Left ventricle myocardium inferior (tissue), 1 donor: ENCODE measurements at regions not wholly inside any gene's neighbourhood (a gene's known extent, or its start where the extent isn't known, plus 50 kb on each side); places are given as distances from the start of the nearest gene placed in this dataset.

Source experiments
- DNase-seq: peaks from one replicate; pipeline ENCODE4 v3.0.0-alpha.2; 2020
- H3K27ac ChIP-seq: fragments of 200-600 bp; replicated peaks from 2 replicates; pipeline ENCODE4 v1.8.0; 2021
- H3K27me3 ChIP-seq: fragments of 200-600 bp; 2 replicates; pipeline ENCODE4 v1.8.0; 2021; ENCODE audit warnings: low read depth
- H3K36me3 ChIP-seq: fragments of 200-600 bp; 2 replicates; pipeline ENCODE4 v1.8.0; 2021
- H3K4me1 ChIP-seq: fragments of 200-600 bp; 2 replicates; pipeline ENCODE4 v1.8.0; 2021
- H3K4me3 ChIP-seq: fragments of 200-600 bp; 2 replicates; pipeline ENCODE4 v1.8.0; 2021; ENCODE audit warnings: mild to moderate bottlenecking, moderate library complexity
- H3K9me3 ChIP-seq: fragments of 200-600 bp; replicated peaks from 2 replicates; pipeline ENCODE4 v1.8.0; 2021
- intact Hi-C: fragments of 100-400 bp; cut with micrococcal nuclease; formaldehyde crosslinking; loops from one replicate; pipeline ENCODE4 v1.11.0; 2022
- TF ChIP-seq, protein P1 (sequence below): fragments of 200-600 bp; IDR thresholded peaks from 2 replicates; pipeline ENCODE4 v1.8.0; 2021; ENCODE audit warnings: antibody characterized with exemption, mild to moderate bottlenecking, borderline replicate concordance
- donor health status: DM: no; HTN: yes; CAD: no; lungs with severe emphysema.

DNA sequence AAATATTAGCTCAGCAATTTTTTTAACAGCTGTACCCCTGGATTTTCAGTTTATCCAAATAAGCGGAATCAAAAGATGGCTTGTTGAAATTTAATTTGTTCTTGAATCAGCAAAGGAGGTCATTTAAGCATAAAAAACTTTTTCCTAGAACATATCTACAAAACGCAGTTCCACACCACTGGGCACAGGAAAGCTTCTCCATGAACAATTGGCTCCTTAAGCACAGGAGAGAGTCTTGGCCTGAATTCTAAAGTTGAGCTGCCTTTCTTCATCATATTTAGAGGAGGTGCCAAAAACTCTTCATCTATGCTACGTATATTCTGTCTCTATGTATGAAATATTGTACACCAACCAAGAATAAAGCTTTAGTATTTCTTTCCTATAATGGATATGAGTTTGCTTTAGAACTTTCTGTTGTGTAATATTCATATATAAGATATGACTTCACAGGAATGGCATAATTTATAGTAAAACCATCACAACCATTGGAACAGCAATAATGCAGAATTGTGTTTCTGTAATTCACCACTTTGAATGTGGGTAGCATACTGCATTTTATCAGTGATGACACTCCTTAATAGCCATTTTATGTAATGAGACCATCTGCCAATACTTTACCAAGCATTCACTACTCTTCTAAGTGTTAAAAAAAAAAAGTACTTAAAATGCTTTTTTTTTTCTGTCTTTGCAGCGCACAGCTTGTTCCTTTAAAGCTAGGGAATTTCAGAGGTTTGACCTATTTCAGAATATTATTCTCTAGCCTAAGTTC lies 263.7 kb downstream of the SLITRK6 start:
- H3K4me1 ChIP-seq: no peaks in the 10 kb centered on the region
- no peaks in the 10 kb centered on the region for H3K27me3 ChIP-seq
- TF ChIP-seq, protein P1, sequence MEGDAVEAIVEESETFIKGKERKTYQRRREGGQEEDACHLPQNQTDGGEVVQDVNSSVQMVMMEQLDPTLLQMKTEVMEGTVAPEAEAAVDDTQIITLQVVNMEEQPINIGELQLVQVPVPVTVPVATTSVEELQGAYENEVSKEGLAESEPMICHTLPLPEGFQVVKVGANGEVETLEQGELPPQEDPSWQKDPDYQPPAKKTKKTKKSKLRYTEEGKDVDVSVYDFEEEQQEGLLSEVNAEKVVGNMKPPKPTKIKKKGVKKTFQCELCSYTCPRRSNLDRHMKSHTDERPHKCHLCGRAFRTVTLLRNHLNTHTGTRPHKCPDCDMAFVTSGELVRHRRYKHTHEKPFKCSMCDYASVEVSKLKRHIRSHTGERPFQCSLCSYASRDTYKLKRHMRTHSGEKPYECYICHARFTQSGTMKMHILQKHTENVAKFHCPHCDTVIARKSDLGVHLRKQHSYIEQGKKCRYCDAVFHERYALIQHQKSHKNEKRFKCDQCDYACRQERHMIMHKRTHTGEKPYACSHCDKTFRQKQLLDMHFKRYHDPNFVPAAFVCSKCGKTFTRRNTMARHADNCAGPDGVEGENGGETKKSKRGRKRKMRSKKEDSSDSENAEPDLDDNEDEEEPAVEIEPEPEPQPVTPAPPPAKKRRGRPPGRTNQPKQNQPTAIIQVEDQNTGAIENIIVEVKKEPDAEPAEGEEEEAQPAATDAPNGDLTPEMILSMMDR: no peak
- H3K27ac ChIP-seq: no peak overlapping the region
- intact Hi-C loops: no loop called here
- H3K36me3 ChIP-seq: no peaks in the 10 kb centered on the region
- DNase-seq: no peak
- no peaks in the 10 kb centered on the region for H3K9me3 ChIP-seq
- H3K4me3 ChIP-seq: no peak overlapping the region

DNA sequence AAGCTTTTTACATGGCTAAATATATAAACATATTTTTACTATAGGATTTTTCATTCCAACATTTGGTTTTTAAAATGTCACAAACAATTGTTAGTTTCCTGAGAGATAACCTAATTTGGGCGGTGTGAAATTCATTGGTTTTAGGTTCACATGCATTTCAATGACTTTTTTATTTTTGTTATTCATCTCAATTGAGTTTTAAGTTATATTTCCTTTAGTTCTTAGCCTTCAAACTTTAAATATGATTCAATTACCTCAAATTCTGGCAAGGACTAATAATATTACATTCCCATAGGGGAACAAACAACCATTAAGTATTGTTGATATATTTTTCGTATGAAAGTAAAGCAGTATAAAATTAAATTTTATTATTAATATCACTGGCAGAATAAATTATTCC lies 265.3 kb downstream of the SLITRK6 start:
- no peaks in the 10 kb centered on the region for H3K4me1 ChIP-seq
- TF ChIP-seq, protein P1: no peak
- H3K36me3 ChIP-seq: no peaks in the 10 kb centered on the region
- DNase-seq: no peak
- H3K4me3 ChIP-seq: no peak overlapping the region
- H3K9me3 ChIP-seq: no peaks in the 10 kb centered on the region
- H3K27me3 ChIP-seq: no peaks in the 10 kb centered on the region
- intact Hi-C loops: no loop called here
- H3K27ac ChIP-seq: no peak overlapping the region

DNA sequence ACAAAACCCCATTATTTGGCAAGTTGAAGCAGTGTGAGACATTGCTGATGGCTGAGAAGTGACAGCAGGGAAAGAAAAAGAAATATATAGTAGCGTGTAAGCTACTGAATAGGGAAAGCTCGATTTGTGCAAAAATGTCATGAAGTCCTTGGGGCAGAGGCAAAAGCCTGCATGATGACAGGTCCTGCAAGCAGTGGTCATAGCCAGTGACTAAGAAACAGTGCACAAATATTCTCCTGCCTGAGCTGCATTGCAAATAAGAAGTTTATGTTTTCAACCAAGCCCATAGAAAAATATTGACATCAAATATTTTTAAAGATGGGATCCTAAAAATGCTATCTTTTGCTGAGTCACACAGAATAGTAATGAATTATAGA lies 270.0 kb downstream of the SLITRK6 start:
- intact Hi-C loops: no loop called here

DNA sequence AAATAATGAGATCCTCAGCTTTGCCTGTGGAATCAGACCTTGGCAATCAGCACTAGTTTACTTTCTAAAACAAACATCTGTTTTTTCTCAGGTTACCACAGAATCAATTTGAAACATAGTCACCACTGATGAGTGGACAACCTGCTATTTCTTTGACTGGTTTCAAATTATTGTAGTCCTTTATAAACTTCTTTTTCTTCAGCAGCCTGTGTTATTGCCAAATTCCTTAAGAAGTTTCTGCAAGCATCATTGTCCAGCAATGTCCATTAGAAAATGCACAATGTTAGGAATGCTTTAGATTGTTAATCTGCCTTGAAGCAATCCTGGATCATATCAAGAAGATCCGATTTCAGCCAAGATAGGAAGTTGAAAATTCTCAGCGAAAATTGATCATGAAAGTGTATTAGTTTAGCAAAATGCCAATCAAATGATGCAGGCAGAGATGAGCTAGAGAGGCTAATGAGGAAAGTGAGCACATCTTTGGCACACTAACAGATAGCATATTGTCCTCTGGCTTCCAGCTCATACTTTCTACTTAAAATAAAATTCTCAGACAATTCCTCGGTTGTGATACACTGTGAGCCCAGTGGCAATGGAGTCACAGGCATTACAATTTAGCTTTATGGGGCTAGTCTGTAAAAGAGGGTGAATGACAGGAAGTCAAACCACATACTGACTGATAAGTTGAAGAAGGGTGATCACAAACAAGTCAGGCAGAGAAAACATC lies 270.6 kb downstream of the SLITRK6 start:
- intact Hi-C loops: no loop called here
- no peaks in the 10 kb centered on the region for H3K9me3 ChIP-seq
- H3K27ac ChIP-seq: no peak overlapping the region
- H3K27me3 ChIP-seq: no peaks in the 10 kb centered on the region
- H3K4me3 ChIP-seq: no peak overlapping the region
- H3K36me3 ChIP-seq: no peaks in the 10 kb centered on the region
- TF ChIP-seq, protein P1: no peak
- no peak for DNase-seq
- no peaks in the 10 kb centered on the region for H3K4me1 ChIP-seq

More for the DNA sequence above, 270.0 kb downstream of the SLITRK6 start:
- H3K4me3 ChIP-seq: no peak overlapping the region
- H3K27ac ChIP-seq: no peak overlapping the region
- H3K36me3 ChIP-seq: no peaks in the 10 kb centered on the region
- DNase-seq: no peak
- TF ChIP-seq, protein P1: no peak
- H3K4me1 ChIP-seq: no peaks in the 10 kb centered on the region
- H3K27me3 ChIP-seq: no peaks in the 10 kb centered on the region
- H3K9me3 ChIP-seq: no peaks in the 10 kb centered on the region

DNA sequence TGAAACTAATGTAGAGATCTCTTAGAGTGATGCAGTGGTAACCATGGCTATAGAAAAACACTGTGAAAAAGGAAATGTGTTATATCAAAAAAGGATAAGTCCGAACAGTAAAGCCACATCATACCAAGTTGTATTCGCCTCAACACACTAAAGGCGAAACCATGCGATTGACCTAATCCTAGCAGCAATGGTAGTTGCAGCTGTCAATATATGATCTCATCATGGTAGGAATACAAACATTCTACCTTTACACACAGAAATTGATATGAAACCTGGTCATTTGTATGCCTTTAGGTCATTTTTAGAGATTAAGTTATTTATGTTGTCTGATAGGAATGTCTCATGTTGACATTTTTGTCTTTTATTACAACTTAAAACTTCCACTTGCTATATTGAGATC lies 271.9 kb downstream of the SLITRK6 start:
- Histone ChIP-seq H3K36me3 (no peaks in the 10 kb centered on the region), H3K27ac (no peak overlapping the region), H3K4me1 (no peaks in the 10 kb centered on the region), H3K27me3 (no peaks in the 10 kb centered on the region), H3K9me3 (no peaks in the 10 kb centered on the region), H3K4me3 (no peak overlapping the region)
- TF ChIP-seq, protein P1: no peak
- intact Hi-C loops: no loop called here
- DNase-seq: no peak
